ENCODE measurements at regions not wholly inside any gene's neighbourhood (a gene's known extent, or its start where the extent isn't known, plus 50 kb on each side); places are given as distances from the start of the nearest gene placed in this dataset.

GRCh38 chr1:213330281-213330680, 279.2 kb downstream of the RPS6KC1 start:
- DNase-seq (ENCODE audit: extremely low spot score, unreplicated experiment): no peak
- Mint-ChIP-seq H3K9me3 (ENCODE audit: unreplicated experiment) (no peaks in the 10 kb centered on the region), H3K27ac (ENCODE audit: unreplicated experiment) (no peak overlapping the region), H3K4me1 (ENCODE audit: unreplicated experiment) (peaks cover 22% of the 10 kb centered on the region), H3K4me3 (ENCODE audit: unreplicated experiment) (no peak overlapping the region), H3K36me3 (ENCODE audit: unreplicated experiment) (no peaks in the 10 kb centered on the region), H3K27me3 (ENCODE audit: unreplicated experiment) (no peaks in the 10 kb centered on the region)
- TF ChIP-seq, protein P1, sequence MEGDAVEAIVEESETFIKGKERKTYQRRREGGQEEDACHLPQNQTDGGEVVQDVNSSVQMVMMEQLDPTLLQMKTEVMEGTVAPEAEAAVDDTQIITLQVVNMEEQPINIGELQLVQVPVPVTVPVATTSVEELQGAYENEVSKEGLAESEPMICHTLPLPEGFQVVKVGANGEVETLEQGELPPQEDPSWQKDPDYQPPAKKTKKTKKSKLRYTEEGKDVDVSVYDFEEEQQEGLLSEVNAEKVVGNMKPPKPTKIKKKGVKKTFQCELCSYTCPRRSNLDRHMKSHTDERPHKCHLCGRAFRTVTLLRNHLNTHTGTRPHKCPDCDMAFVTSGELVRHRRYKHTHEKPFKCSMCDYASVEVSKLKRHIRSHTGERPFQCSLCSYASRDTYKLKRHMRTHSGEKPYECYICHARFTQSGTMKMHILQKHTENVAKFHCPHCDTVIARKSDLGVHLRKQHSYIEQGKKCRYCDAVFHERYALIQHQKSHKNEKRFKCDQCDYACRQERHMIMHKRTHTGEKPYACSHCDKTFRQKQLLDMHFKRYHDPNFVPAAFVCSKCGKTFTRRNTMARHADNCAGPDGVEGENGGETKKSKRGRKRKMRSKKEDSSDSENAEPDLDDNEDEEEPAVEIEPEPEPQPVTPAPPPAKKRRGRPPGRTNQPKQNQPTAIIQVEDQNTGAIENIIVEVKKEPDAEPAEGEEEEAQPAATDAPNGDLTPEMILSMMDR (IDR thresholded peaks at IDR 0.05): no peak

DNA sequence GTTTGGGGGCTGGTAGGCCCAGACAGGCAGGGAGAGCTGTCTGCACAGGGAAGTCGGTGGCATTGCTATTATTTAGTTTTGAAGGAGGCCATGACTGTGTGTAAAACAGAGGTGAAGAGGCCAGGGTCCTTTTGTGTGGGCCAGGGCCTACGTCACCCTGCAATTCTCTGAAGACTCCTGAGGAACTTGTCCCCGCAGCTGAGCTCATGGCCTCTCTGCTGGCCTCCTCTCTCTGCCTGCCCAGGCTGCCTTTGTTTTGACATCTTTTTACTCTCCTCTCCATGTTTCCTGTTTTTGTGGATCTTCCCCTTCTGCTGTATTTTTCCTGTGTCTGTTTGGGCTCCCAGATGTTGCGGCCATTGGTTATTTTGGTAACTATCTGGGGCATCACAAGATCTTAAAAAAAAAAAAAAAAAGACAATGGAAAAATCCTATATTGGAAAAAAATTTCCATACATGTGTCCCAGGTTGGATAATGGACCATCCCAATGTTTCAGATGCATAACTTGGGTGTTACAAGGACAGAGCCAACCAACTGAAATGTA, 280.7 kb downstream of the RPS6KC1 start:
- no peak overlapping the region for H3K27ac Mint-ChIP-seq (ENCODE audit: unreplicated experiment)
- H3K4me3 Mint-ChIP-seq (ENCODE audit: unreplicated experiment): no peak overlapping the region
- no peak for DNase-seq (ENCODE audit: extremely low spot score, unreplicated experiment)
- TF ChIP-seq, protein P1 (IDR thresholded peaks at IDR 0.05): no peak
- no peaks in the 10 kb centered on the region for H3K27me3 Mint-ChIP-seq (ENCODE audit: unreplicated experiment)
- no peaks in the 10 kb centered on the region for H3K36me3 Mint-ChIP-seq (ENCODE audit: unreplicated experiment)
- H3K9me3 Mint-ChIP-seq (ENCODE audit: unreplicated experiment): no peaks in the 10 kb centered on the region
- H3K4me1 Mint-ChIP-seq (ENCODE audit: unreplicated experiment): peaks cover 11% of the 10 kb centered on the region

GRCh38 chr1:213332491-213332890, 281.4 kb downstream of the RPS6KC1 start:
- no peak overlapping the region for H3K27ac Mint-ChIP-seq (ENCODE audit: unreplicated experiment)
- H3K9me3 Mint-ChIP-seq (ENCODE audit: unreplicated experiment): no peaks in the 10 kb centered on the region
- H3K27me3 Mint-ChIP-seq (ENCODE audit: unreplicated experiment): no peaks in the 10 kb centered on the region
- H3K4me1 Mint-ChIP-seq (ENCODE audit: unreplicated experiment): peaks cover 3% of the 10 kb centered on the region
- H3K4me3 Mint-ChIP-seq (ENCODE audit: unreplicated experiment): no peak overlapping the region
- DNase-seq (ENCODE audit: extremely low spot score, unreplicated experiment): no peak
- TF ChIP-seq, protein P1 (IDR thresholded peaks at IDR 0.05): no peak
- H3K36me3 Mint-ChIP-seq (ENCODE audit: unreplicated experiment): no peaks in the 10 kb centered on the region

GRCh38 chr1:213333121-213333520, 282.1 kb downstream of the RPS6KC1 start:
- Mint-ChIP-seq H3K9me3 (ENCODE audit: unreplicated experiment) (no peaks in the 10 kb centered on the region), H3K4me3 (ENCODE audit: unreplicated experiment) (no peak overlapping the region), H3K36me3 (ENCODE audit: unreplicated experiment) (no peaks in the 10 kb centered on the region), H3K27me3 (ENCODE audit: unreplicated experiment) (no peaks in the 10 kb centered on the region), H3K4me1 (ENCODE audit: unreplicated experiment) (no peaks in the 10 kb centered on the region), H3K27ac (ENCODE audit: unreplicated experiment) (no peak overlapping the region)
- no peak for DNase-seq (ENCODE audit: extremely low spot score, unreplicated experiment)
- TF ChIP-seq, protein P1 (IDR thresholded peaks at IDR 0.05): no peak

DNA sequence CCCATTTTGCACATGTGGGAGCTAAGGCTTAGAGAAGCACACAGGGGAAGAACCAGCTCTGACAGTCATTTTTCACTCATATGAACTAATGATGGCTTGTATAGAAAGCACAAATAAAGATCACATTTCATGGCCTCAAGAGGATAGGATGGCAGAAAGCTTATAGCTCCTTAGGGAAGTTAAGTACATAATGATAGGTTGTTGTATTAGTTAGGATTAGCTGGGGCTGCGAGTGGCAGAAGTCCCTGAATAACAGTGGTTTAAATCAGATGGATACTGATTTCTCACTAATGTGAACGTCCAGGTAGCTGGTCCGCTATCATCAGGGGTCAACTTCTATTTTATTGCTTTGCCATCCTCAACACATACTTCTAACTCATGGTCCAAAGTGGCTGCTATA, 284.0 kb downstream of the RPS6KC1 start:
- Mint-ChIP-seq H3K4me1 (ENCODE audit: unreplicated experiment) (no peaks in the 10 kb centered on the region), H3K36me3 (ENCODE audit: unreplicated experiment) (no peaks in the 10 kb centered on the region), H3K27me3 (ENCODE audit: unreplicated experiment) (no peaks in the 10 kb centered on the region), H3K4me3 (ENCODE audit: unreplicated experiment) (no peak overlapping the region), H3K9me3 (ENCODE audit: unreplicated experiment) (no peaks in the 10 kb centered on the region), H3K27ac (ENCODE audit: unreplicated experiment) (no peak overlapping the region)
- no peak for DNase-seq (ENCODE audit: extremely low spot score, unreplicated experiment)
- TF ChIP-seq, protein P1 (IDR thresholded peaks at IDR 0.05): no peak

Data from osteocyte (in vitro differentiated cells).